ENCODE measurements at regions not wholly inside any gene's neighbourhood (a gene's known extent, or its start where the extent isn't known, plus 50 kb on each side); places are given as distances from the start of the nearest gene placed in this dataset.

- TF ChIP-seq CTCF (conservative IDR thresholded peaks at IDR 0.05 in 1 of 2, IDR thresholded peaks at IDR 0.05 in 1 of 2; ENCODE audit: low read depth in 1 of 2, low read length in 2 of 2) = no peak
- TF ChIP-seq EZH2 (IDR thresholded peaks at IDR 0.05; ENCODE audit: low read length, missing control alignments) = no peak
Measured at GRCh38 chr10:109701633-109702215, 221.6 kb downstream of the XPNPEP1 start.

Data from fibroblast of lung (primary cell).